Peyer's patch (tissue), 4 donors: ENCODE measurements at regions not wholly inside any gene's neighbourhood (a gene's known extent, or its start where the extent isn't known, plus 50 kb on each side); places are given as distances from the start of the nearest gene placed in this dataset.

ENCODE experiments used
- CTCF ChIP-seq, 6 experiments: fragments of 450-650 bp in 4 of 6; fragments of 200-600 bp in 2 of 6; sonication (generic) in 1 of 6; IDR thresholded peaks; one replicate each; pipeline ENCODE4 v1.5.1; 2017 to 2019; ENCODE audit warnings: antibody characterized with exemption in 6 of 6, mild to moderate bottlenecking in 3 of 6, moderate library complexity in 1 of 6
- POLR2A ChIP-seq, 2 donors: fragments of 450-650 bp; IDR thresholded peaks; one replicate each; pipeline ENCODE4 v1.5.1; 2017; ENCODE audit warnings: antibody characterized with exemption in 2 of 2, mild to moderate bottlenecking in 2 of 2, moderate library complexity in 2 of 2

GRCh38 chr6:168222115-168223043 lies 97.2 kb downstream of the DACT2 start:
- TF ChIP-seq POLR2A (IDR thresholded peaks at IDR 0.05) = no peak
- TF ChIP-seq CTCF (IDR thresholded peaks at IDR 0.05) = no peak
